Glomerular visceral epithelial cell (primary cell): ENCODE measurements at regions not wholly inside any gene's neighbourhood (a gene's known extent, or its start where the extent isn't known, plus 50 kb on each side); places are given as distances from the start of the nearest gene placed in this dataset.
A peak's percentile ranks its signal among the peaks of the same experiment; 100 is the strongest.
"Not testable (repeated sequence)": the region's sequence is repeated elsewhere in the genome, so short reads cannot be mapped to it uniquely, and the experiment has no call there.

ENCODE experiments used
- DNase-seq: peaks from one replicate; pipeline ENCODE4 v3.0.0-alpha.2; 2016; ENCODE audit errors: extremely low spot score

DNA sequence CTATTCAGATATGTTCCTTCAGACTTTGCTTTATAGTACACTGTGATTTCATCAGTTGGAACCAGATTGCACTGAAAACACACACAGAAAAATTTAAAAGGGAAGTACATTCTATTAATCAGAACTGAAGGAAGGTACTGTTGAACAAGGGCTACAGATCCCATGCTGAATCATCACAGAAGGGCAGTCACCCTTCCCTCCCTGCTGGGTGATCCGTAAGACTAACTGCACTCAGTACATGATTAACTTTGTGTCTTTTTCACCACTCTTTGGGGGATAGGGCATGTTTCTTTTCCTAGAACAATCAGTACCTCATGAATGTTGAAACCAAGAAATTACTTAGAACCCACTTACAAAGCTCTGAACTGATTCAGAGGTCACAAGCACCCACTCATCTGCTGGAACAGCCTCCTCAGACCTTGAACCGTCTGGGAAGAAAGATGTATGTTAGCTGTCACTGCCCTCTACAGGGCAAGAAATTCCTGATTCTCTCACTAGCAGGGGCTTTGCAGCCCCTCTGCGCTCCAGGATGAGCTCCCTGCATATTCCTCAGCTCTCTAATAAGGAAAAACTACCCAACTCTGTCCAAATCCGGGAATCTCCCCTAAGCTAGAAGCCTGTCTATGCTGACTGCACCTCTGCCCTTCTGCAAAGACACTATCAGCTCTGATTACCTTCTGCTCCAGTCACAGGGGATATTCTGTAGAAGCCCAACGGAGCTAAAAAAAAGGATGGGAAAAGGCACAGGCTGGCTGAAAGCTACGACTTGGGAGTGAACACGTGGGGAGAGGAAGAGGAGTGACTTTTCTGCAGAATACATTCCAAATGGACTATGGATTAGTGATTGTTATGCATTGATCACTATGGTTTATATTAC is 51.0 kb downstream of the IARS1 start:
- peak; percentile 89 for DNase-seq

DNA sequence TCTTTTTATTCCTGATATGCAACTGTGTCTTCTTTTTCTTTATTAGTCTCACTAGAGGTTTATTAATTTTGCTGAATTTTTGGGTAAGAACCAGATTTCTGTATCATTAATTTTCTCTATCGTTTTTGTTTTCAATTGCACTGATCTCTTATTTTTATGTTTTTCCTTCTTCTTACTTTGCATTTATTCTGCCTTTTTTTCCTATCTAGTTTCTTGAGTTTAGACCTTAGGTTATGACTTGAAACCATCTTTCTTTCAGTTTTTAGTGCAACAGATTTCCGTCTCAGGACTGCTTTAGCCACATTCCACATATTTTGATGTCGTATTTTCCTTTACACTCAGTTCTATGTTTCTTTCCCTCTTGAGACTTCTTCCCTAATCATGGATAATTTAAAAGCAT is 56.6 kb downstream of the IARS1 start:
- no peak for DNase-seq

DNA sequence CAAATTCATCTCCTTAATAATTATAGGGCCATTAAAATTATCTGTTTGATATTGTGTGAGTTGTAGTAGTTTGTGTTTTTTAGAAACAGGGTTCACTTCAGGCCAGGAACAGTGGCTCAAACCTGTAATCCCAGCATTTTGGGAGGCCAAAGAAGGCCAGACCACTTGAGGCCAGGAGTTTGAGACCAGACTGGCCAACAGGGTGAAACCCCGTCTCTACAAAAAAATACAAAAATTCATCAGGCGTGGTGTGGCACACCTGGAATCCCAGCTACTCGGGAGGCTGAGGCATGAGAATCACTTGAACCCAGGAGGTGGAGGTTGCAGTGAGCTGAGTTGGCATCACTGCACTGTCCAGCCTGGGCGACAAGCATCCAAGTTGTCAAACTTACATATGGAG is 57.0 kb downstream of the IARS1 start:
- DNase-seq: no peak

DNA sequence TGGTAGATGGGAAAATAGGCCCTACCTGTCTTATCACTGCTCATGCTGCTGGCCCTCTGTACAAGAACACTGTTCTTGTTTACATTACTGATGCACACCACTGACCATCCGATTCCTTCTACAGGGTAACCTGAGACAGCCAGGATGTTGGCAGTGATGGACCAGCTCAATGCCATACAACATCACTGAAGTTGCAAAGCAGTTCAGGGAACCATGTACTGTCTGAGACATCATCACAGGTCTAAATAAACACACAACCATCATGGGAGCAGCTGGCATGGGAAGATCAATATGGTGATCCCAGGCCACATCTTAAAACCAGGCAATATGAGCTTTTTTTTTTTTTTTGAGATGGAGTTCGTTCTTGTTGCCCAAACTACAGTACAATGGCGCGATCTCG is 59.0 kb downstream of the IARS1 start:
- DNase-seq: no peak

DNA sequence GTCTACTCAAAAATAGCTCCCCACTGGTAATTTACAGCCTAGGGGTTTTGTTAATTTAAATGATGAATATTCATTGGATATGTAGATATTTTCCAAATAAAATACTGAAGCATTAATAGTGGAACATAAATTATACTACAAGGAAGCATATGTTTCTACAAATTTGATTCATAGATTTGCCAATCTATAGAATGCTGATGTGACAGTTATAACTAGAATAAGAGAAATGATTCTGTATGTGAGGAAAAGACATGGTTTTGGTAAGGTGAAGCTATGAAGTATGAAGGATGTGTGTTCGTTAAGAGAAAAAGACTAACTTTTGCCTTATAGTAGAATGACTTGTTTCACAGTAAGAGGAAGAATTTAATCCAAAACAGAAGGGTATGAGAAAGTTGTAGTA is 61.3 kb downstream of the IARS1 start:
- no peak for DNase-seq

DNA sequence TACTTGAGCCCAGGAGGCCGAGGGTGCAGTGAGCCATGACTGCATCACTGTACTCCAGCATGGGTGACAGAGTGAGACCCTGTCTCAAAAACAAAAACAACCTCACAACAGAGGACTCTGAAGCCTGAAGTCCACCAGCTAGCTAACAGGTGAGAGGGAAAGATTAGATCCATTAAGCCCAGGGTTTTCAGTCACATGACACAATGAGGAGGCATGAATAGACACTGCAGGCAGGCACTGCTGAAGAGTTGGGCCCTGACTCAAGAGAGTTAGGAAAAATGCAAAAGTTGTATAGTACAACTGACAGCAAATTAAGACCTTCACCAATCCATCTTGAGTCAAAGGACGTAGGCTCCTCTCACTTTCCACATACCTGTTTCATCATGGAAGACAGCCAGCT is 64.9 kb downstream of the IARS1 start:
- no peak for DNase-seq

DNA sequence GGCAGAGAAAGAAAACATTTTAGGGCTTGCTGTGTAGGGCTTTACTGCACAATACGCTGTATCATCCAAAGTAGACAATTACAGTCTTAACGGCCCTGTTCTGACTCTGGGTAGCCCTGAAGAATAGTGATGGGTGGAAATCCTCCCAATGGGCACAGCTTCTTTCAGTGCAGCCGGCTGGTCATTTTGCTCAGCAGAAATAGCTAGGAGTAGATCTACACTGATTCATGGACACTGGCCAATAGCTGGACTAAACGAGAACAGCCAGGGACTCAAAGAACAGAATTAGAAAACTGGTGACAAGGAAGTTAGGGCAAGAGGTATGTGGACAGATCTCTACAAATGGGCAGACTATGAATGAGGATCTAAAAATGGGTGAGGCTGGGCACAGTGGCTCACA is 69.3 kb downstream of the IARS1 start:
- no peak for DNase-seq

DNA sequence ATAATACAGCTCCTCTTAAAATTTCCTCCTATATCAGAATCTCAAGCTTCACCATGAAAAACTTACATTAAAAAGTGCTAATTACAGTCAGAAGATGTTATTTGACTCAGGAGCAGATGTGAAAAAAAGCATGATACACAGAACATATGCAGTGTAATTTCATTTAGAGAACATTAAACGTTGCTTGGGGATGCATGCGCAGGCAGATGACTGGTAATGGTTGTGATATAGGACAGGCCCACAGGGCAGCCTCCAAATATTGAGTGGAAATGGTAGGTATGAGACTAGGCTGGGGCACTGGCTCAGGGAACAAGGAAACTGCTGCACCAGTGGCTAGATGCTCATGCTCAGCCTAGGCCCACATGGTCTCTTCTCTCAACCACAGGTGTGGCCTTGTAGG is 69.7 kb downstream of the IARS1 start:
- DNase-seq: no peak

DNA sequence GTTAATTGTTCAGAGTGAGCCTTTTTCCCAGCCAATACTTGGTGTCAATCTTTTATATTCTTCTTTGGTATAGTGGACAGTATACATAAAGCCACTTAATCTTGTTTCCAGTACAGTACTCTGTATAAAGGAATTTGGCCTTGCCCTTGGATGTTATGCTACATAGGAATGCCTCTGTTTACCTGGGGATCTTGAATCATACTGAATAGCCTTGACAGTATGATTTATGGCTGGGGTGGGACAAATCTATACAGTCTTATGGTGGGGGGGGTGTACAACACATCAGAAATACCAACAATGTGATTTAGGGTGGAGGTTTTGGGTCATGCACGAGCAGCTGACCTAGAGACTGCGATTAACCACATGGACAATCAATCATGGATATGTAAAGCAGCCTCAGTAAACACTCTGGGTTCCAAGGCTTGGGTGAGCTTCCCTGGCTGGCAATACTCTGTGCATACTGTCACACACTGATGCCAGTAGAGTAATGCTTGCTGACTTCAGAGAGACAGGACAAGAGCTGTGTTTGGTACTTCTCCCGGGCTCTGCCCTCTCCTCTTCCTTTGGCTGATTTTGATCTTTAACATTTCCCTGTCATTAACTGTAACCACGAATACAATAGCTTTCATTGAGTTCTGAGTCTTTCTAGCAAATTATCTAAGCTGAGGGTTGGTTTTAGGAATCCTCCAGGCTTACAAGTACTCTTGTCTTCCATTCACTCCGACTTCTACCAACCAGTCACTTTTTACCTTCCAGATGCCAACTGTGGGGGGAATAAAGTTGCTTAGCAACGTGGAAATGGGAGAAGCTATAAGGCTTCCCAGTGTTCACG is 84.6 kb downstream of the IARS1 start:
- DNase-seq: no peak

DNA sequence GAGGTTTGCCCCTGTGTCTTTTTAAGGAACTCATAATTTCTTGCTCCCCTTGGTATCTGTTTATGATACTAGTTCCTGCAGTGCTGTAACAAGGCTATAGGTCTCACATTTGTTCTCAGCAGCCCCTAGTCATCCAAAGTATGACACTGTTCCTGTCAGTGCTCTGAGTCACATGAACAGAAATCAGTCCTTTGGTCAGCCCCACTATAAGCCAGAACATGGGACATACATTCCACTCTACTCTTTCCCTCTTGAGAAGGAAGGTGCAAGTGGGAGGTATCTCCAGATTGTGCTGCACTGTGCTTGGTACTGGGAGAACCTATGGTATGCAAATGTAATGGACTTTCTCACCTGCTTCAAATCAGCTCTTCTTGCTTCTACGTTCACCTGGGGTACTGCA is 87.0 kb downstream of the IARS1 start:
- DNase-seq: no peak

DNA sequence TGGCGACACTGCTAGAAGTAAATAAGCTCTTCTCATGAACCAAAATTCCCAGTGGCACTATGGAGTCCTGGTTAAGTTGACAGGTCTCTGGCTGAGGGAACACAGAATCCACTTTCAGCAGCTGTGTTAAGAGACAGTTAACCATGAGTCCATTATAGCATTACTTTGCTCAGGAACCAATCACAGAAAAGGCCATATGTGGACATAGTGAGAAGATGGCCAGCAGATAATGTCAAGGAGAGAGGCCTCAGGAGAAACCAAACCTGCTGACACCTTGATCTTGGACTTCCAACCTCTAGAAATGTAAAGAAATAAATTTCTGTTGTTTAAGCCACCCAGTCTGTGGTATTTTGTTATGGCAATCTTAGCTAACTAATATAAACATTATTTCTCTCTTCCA is 88.7 kb upstream of the SPTLC1 start:
- not testable (repeated sequence) for DNase-seq

DNA sequence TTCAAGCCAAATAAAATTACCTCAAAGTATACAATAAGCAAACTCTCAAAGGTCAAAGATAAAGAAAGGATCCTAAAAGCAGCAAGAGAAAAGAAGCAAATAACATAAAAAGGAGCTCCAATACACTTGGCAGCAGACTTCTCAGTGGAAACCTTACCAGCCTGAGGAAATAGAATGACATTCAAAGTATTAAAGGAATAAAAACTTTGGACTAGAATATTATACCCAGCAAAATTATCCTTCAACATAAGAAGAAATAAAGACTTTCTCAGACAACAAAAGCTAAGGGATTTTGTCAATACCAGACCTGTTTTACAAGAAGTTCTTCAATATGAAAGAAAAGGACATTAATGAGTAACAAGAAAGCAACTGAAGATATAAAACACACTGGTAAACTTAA is 83.0 kb upstream of the SPTLC1 start:
- DNase-seq: not testable (repeated sequence)

DNA sequence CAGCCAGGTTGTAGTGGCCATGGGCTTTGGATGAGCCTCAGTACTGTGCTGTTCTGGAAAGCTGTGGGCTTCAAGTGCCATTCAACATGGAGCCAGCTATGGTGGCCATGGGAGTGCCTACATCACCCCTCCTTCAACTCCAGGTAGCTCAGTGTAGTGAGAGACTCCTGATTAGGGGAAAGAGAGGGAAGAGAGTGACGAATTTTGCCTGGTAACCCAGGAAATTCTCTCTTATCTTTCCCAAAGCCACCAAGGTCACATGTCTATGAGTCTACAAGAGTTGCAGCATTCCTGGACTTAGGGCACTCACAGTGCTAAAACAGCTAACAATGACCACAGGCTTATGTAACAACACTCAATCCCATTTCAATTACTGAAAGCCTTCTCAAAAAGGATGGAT is 81.7 kb upstream of the SPTLC1 start:
- DNase-seq: no peak

DNA sequence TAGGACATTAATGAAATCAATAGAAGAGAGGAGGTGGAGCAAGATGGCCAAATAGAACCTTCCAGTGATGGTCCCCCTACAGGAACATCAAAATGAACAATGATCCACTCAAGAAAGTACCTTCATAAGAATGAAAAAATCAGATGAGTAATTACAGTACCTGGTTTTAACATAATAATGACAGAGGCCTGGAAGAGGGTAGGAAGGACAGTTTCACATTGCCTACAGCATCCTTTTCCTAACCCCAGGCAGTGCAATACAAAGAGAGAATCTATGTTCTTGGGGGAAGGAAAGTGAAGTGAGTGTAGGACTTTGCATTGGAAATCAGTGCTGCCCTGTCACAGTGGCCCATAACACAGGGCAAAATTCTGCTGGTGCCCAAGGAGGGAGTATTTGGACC is 81.2 kb upstream of the SPTLC1 start:
- no peak for DNase-seq

DNA sequence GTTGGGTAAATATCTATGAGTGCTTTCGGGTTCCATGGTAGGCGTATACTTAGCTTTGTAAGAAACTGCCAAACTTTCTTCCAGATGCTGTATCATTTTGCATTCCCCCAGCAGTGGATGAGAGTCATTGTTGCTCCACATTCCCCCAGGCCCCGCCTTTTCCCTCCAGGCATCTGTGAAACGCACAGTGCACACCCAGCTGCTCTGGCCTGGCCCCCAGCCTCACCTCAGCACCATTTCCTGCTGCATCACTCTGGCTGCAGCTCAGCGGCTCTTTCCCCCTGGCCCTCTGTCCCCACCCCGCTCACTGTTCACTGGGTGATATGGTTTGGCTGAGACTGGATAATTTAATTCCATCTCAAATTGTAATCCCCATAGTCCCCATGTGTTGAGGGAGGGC is 76.6 kb upstream of the SPTLC1 start:
- no peak for DNase-seq

DNA sequence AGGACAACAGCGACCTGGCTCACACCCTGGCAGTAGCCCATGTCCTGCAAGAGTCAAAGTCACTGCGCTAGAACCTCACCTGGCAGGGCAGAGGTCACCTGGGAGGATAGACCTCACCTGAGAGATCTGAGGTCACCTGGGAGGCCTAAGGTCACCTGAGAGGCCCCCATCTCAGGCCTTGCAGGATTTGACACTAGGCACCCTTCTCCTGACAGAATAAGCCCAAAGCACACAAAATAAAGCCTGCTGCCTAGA is 75.2 kb upstream of the SPTLC1 start:
- no peak for DNase-seq

DNA sequence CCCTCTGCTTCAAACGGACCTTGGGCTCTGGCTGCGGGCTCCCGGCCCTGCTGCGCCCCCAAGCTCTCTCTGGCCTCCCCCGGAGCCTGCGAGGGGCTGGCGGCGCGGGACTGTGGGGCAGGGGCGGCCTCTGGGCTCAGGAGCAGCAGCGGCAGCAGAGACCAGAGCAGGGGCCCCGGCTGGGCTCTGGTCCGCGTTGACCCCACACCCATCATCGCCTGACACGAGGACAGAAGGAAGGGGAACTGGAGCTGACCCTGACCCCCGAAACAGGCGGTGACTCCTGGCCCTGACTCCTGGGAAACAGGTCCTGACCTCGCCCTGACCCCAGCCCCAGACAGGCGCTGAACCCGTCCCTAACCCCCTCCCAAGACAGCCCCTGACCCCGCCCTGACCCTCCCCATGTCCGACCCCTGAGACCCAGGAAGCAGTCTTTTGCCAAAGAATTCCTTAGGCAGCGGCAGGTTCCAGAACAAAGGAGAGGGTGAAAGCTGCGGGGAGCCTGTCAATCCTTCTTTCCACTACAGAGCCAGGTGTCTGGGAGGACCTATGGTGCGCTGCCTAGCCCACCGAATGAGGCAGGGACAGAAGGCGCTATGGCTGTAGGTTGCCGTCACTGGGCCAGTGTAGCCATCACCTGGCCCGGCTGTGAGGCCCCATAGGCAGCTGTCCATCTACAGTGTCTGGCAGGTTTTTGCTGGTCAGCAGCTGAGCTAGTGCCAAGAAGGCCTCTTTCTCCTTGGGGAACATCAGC is 74.7 kb upstream of the SPTLC1 start:
- DNase-seq: no peak

DNA sequence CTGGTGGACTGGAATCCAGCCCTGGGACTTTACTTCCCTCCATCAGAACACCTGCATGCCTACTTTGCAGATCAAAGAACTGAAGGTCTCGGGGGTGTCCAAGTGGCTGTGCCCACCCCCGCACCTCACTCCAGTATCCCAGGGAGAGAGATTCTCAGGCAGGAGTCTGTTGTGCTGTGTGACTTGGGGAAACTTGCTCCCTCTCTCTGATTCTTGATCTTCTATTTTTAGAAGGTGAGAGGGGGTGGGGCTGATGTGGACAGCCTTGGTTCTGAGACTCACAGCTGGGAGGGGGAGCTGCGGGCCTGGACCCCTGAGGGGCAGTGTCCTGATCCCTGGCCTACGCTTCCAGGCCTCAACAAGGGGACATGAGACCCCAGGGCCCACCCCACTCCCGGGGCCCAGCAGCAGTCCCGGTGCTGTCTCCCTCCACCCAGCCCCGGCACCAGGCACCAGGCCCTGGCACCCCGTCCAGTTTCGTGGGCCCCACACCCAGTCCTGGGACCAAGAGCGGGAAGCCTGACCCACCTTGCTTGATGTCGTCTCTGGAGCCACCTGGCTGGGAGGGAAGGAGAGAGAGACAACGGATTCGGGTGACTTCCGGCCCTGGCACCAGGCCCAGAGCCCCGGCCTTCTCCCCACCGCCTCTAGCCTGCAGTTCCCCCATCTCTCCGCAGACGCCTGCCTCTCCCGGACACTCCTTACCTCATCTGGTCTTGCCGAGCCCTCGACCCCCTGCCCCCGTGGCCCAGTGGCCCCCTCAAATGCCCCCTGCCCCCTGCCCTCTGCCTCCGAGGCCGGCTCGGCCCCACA is 74.0 kb upstream of the SPTLC1 start:
- no peak for DNase-seq

DNA sequence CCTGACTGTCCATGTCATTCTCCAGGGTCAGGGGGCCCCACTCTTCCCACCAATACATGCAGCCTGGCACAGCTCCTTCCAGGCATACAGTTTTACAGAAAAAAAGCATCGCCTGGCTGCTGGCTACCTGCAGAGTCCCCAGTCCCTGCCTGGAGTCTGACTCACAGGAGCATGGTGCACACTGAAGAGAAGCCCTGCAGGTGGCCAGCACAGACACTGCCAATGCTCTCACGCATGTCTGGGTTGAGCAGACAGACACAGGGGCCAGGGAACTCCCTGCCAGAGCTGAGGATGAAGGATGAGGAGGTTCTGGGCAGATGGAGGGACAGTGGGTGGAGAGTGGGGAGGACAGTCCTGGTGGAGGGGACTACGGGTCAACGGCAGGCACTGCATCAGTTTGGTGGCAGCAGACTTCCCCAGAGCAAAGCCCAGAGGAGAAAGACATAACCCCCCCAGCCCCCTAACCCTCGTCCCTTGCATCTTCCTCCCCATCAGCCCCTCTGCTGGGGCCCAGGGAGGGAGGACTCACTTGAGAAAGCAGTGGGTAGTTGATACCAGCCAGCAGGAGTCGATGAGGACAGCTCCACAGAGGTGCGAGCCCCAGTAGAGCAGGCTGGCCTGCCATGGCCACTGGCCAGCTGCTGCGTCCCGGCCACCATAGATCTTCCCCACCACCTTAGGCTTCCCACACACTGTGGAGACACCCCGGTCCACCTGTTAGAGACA is 72.9 kb upstream of the SPTLC1 start:
- DNase-seq: peak; percentile 36

DNA sequence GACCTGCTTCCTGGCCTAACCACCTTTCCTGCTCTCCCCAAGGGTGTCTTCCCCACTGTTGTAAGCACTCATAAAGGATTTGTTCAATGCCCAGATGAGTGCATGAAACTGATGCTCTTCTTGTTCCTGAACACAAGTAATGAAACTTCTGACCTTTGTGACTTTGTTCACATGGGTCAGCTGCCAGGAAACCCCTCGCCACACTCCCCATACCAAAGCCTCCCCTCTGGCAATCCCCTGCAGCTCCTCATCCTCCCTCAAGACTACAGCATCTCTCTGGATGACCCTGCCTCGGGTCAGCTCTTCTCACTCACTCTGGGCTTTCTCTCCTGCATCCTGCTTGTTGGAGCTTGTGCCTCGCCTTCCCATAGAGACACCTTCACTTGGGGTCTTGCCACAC is 72.2 kb upstream of the SPTLC1 start:
- no peak for DNase-seq

DNA sequence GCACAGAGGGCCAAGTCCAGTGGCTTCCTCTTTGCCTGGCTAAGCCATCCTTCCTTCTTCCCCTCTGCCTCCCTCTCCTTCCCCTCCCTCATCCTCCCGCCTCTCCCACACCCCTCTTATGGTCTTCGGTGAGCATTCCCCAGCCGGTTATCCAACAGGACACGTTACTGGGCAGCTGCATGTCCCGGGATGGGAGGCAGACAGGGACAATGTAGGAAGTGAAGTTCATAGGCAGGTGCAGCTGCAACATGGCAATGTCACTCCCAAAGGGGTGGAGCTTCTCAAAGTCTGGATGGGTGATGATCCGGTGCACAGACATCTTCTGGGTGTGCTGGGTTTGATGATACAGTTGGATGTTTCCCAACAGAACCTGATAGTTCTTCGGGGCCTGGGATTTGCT is 71.4 kb upstream of the SPTLC1 start:
- no peak for DNase-seq
